ENCODE measurements at regions not wholly inside any gene's neighbourhood (a gene's known extent, or its start where the extent isn't known, plus 50 kb on each side); places are given as distances from the start of the nearest gene placed in this dataset.
"Not testable (repeated sequence)": the region's sequence is repeated elsewhere in the genome, so short reads cannot be mapped to it uniquely, and the experiment has no call there.

- DNase-seq (ENCODE audit: low read depth): no peak
Measured at GRCh38 chr13:90943946-90944345, 403.5 kb upstream of the MIR17HG start.

- not testable (repeated sequence) for DNase-seq (ENCODE audit: low read depth)
Measured at GRCh38 chr13:90945146-90945545, 402.3 kb upstream of the MIR17HG start.

GRCh38 chr13:90946125-90946524, 401.4 kb upstream of the MIR17HG start:
- DNase-seq (ENCODE audit: low read depth): not testable (repeated sequence)

- no peak for DNase-seq (ENCODE audit: low read depth)
Measured at GRCh38 chr13:90947976-90948375, 399.5 kb upstream of the MIR17HG start.

GRCh38 chr13:90950160-90950559, 397.3 kb upstream of the MIR17HG start:
- DNase-seq (ENCODE audit: low read depth): no peak

- no peak for DNase-seq (ENCODE audit: low read depth)
Measured at GRCh38 chr13:90951663-90952062, 395.8 kb upstream of the MIR17HG start.

- DNase-seq (ENCODE audit: low read depth): no peak
Measured at GRCh38 chr13:90952326-90952725, 395.2 kb upstream of the MIR17HG start.

- DNase-seq (ENCODE audit: low read depth): no peak
Measured at GRCh38 chr13:90954605-90955195, 392.8 kb upstream of the MIR17HG start.

GRCh38 chr13:90956031-90956430, 391.5 kb upstream of the MIR17HG start:
- DNase-seq (ENCODE audit: low read depth): no peak

GRCh38 chr13:90958866-90959265, 388.6 kb upstream of the MIR17HG start:
- DNase-seq (ENCODE audit: low read depth): no peak

GRCh38 chr13:90968166-90968904, 379.2 kb upstream of the MIR17HG start:
- no peak for DNase-seq (ENCODE audit: low read depth)

GRCh38 chr13:90974249-90974975, 373.1 kb upstream of the MIR17HG start:
- no peak for DNase-seq (ENCODE audit: low read depth)

- no peak for DNase-seq (ENCODE audit: low read depth)
Measured at GRCh38 chr13:90979059-90979458, 368.4 kb upstream of the MIR17HG start.

- no peak for DNase-seq (ENCODE audit: low read depth)
Measured at GRCh38 chr13:90984756-90985155, 362.7 kb upstream of the MIR17HG start.

- DNase-seq (ENCODE audit: low read depth): no peak
Measured at GRCh38 chr13:90995001-90995400, 352.5 kb upstream of the MIR17HG start.

- DNase-seq (ENCODE audit: low read depth): no peak
Measured at GRCh38 chr13:90995614-90996013, 351.9 kb upstream of the MIR17HG start.

- DNase-seq (ENCODE audit: low read depth): no peak
Measured at GRCh38 chr13:90997951-90998350, 349.5 kb upstream of the MIR17HG start.

GRCh38 chr13:90999401-90999800, 348.1 kb upstream of the MIR17HG start:
- no peak for DNase-seq (ENCODE audit: low read depth)

- no peak for DNase-seq (ENCODE audit: low read depth)
Measured at GRCh38 chr13:91001371-91001770, 346.1 kb upstream of the MIR17HG start.

- DNase-seq (ENCODE audit: low read depth): no peak
Measured at GRCh38 chr13:91014696-91015095, 332.8 kb upstream of the MIR17HG start.

- DNase-seq (ENCODE audit: low read depth): peak; percentile 57
Measured at GRCh38 chr13:91017031-91017668, 330.3 kb upstream of the MIR17HG start.

- DNase-seq (ENCODE audit: low read depth): no peak
Measured at GRCh38 chr13:91017669-91018053, 329.8 kb upstream of the MIR17HG start.

Measured in CMK (cell line).